ENCODE measurements at regions not wholly inside any gene's neighbourhood (a gene's known extent, or its start where the extent isn't known, plus 50 kb on each side); places are given as distances from the start of the nearest gene placed in this dataset.

DNA sequence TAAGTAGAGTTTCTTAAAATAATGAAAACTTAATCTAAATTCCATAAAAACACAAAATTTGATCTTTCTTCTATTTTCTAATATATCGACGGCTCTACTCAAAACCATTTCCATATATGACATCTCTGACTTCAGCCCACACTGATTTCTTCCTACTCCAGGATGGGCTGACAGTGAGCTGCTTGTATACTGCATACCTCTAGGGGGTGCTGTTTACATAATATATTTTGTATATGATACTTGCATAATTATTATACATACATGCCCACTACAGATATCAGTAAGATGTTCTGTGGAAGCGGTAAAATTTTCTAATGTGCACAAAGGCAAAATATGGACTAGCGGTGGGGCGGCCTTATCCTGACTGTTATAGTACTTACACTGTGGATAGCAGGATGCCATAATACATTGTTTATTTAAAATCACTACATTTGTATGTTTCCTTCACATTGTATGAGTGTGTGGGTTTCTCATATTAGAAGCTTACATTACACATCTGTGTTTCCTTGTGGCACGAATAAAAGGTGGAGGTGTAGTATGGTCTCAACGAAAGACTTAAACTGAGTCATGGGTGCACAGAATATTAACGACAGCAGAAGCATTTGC lies 66.1 kb upstream of the NXPH2 start:
- TF ChIP-seq, protein P1, sequence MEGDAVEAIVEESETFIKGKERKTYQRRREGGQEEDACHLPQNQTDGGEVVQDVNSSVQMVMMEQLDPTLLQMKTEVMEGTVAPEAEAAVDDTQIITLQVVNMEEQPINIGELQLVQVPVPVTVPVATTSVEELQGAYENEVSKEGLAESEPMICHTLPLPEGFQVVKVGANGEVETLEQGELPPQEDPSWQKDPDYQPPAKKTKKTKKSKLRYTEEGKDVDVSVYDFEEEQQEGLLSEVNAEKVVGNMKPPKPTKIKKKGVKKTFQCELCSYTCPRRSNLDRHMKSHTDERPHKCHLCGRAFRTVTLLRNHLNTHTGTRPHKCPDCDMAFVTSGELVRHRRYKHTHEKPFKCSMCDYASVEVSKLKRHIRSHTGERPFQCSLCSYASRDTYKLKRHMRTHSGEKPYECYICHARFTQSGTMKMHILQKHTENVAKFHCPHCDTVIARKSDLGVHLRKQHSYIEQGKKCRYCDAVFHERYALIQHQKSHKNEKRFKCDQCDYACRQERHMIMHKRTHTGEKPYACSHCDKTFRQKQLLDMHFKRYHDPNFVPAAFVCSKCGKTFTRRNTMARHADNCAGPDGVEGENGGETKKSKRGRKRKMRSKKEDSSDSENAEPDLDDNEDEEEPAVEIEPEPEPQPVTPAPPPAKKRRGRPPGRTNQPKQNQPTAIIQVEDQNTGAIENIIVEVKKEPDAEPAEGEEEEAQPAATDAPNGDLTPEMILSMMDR (IDR thresholded peaks at IDR 0.05; ENCODE audit: extremely low read depth in 1 of 2, insufficient read depth in 1 of 2, low read depth in 1 of 2, low read length in 2 of 2): peak; percentile 45 to 49
- TF ChIP-seq, protein P2, sequence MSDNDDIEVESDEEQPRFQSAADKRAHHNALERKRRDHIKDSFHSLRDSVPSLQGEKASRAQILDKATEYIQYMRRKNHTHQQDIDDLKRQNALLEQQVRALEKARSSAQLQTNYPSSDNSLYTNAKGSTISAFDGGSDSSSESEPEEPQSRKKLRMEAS (IDR thresholded peaks at IDR 0.05; ENCODE audit: insufficient read depth, insufficient read length): no peak
- no peak for TF ChIP-seq POLR2AphosphoS5 (IDR thresholded peaks at IDR 0.05; ENCODE audit: insufficient read depth, low read depth, low read length)
